Right lobe of liver (tissue), 6 donors: ENCODE measurements at regions not wholly inside any gene's neighbourhood (a gene's known extent, or its start where the extent isn't known, plus 50 kb on each side); places are given as distances from the start of the nearest gene placed in this dataset.

Experiments used
- ATAC-seq, 4 donors: fragments of 200-7000 bp; cut with Tn5 transposase; one replicate each; pipeline ENCODE4 v1.9.1; 2020; ENCODE audit warnings: mild to moderate bottlenecking in 4 of 4, moderate library complexity in 4 of 4
- DNase-seq, 3 donors: peaks; one replicate each; pipeline ENCODE4 v3.0.0-alpha.2; 2020
- H3K27ac ChIP-seq, 3 donors: fragments of 200-600 bp; one replicate each; pipeline ENCODE4 v1.8.0; 2022
- H3K27me3 ChIP-seq, 2 donors: fragments of 200-600 bp; one replicate each; pipeline ENCODE4 v1.8.0; 2022
- H3K36me3 ChIP-seq, 4 donors: fragments of 200-600 bp; sonication (generic) in 1 of 4; one replicate each; pipeline versions ENCODE4 v1.5.1 to v1.8.0; 2017 to 2022; ENCODE audit warnings: control low read depth in 1 of 4
- H3K4me1 ChIP-seq, 4 donors: fragments of 200-600 bp; sonication (generic) in 1 of 4; one replicate each; pipeline versions ENCODE4 v1.5.1 to v1.8.0; 2017 to 2022; ENCODE audit warnings: control low read depth in 1 of 4
- H3K4me3 ChIP-seq, 3 donors: fragments of 200-600 bp; one replicate each; pipeline ENCODE4 v1.8.0; 2022
- H3K9me3 ChIP-seq, 4 donors: fragments of 200-600 bp; sonication (generic) in 1 of 4; one replicate each; pipeline versions ENCODE4 v1.5.1 to v1.8.0; 2017 to 2022; ENCODE audit warnings: control low read depth in 1 of 4
- POLR2A ChIP-seq: fragments of 450-650 bp; IDR thresholded peaks from one replicate; pipeline ENCODE4 v1.6.1; 2017; ENCODE audit warnings: antibody characterized with exemption, mild to moderate bottlenecking
- WGBS: methylation state at CpG from one replicate; pipeline ENCODE4 v1.1.6; 2018; ENCODE audit warnings: low coverage, low lambda C conversion rate; ENCODE audit not compliant: insufficient coverage; ENCODE audit errors: missing lambda C conversion rate; 5-methylcytosine and 5-hydroxymethylcytosine counted together
- intact Hi-C, 2 donors: fragments of 100-400 bp; cut with DNase I; formaldehyde crosslinking; loops; one replicate each; pipeline versions ENCODE4 v1.11.2 to v1.14.1; 2022
- TF ChIP-seq, protein P1 (sequence below), 4 donors: fragments of 200-600 bp in 3 of 4; fragments of 450-650 bp in 1 of 4; IDR thresholded peaks; one replicate each; pipeline versions ENCODE4 v1.5.1 to v1.8.0; 2016 to 2022; ENCODE audit warnings: antibody characterized with exemption in 4 of 4, mild to moderate bottlenecking in 2 of 4
- donor health status: DM: no; HTN: yes; CAD: no.
- donor health status: DM: no; HTN: no; CAD: no.
- donor health status: DM: no; HTN: no; CAD: no.
- donor health status: DM: no; HTN: yes; CAD: no.
- donor health status: DM: no; HTN: yes; CAD: no.

- DNase-seq (no peak), ATAC-seq (no peak)
- no peaks in the 10 kb centered on the region for H3K4me1 ChIP-seq
- no peaks in the 10 kb centered on the region for H3K27me3 ChIP-seq
- H3K27ac ChIP-seq: no peak overlapping the region
- intact Hi-C loops: no loop called here
- H3K4me3 ChIP-seq: no peak overlapping the region
- H3K9me3 ChIP-seq: no peaks in the 10 kb centered on the region
- WGBS: 47% methylated on average over 1 of the region's 1 CpG
- TF ChIP-seq POLR2A: no peak
- TF ChIP-seq, protein P1, sequence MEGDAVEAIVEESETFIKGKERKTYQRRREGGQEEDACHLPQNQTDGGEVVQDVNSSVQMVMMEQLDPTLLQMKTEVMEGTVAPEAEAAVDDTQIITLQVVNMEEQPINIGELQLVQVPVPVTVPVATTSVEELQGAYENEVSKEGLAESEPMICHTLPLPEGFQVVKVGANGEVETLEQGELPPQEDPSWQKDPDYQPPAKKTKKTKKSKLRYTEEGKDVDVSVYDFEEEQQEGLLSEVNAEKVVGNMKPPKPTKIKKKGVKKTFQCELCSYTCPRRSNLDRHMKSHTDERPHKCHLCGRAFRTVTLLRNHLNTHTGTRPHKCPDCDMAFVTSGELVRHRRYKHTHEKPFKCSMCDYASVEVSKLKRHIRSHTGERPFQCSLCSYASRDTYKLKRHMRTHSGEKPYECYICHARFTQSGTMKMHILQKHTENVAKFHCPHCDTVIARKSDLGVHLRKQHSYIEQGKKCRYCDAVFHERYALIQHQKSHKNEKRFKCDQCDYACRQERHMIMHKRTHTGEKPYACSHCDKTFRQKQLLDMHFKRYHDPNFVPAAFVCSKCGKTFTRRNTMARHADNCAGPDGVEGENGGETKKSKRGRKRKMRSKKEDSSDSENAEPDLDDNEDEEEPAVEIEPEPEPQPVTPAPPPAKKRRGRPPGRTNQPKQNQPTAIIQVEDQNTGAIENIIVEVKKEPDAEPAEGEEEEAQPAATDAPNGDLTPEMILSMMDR (IDR thresholded peaks at IDR 0.05): no peak
- H3K36me3 ChIP-seq: no peaks in the 10 kb centered on the region
These were observed 301.3 kb upstream of the SGCD start for GRCh38 chr5:156025656-156026055.

- Histone ChIP-seq H3K27ac (no peak overlapping the region), H3K9me3 (no peaks in the 10 kb centered on the region), H3K4me1 (no peaks in the 10 kb centered on the region), H3K36me3 (no peaks in the 10 kb centered on the region), H3K27me3 (no peaks in the 10 kb centered on the region), H3K4me3 (no peak overlapping the region)
- ATAC-seq (no peak), DNase-seq (no peak)
- TF ChIP-seq, protein P1 (IDR thresholded peaks at IDR 0.05): no peak
- TF ChIP-seq POLR2A: no peak
- WGBS: 40% methylated on average over 1 of the region's 1 CpG
- intact Hi-C loops: no loop called here
These were observed 295.8 kb upstream of the SGCD start for GRCh38 chr5:156031181-156031580.

GRCh38 chr5:156036640-156037039, 290.3 kb upstream of the SGCD start:
- ATAC-seq: no peak
- intact Hi-C loops: no loop called here
- H3K9me3 ChIP-seq: no peaks in the 10 kb centered on the region

GRCh38 chr5:156037151-156037909, 289.6 kb upstream of the SGCD start:
- Histone ChIP-seq H3K27ac (no peak overlapping the region), H3K4me3 (no peak overlapping the region), H3K9me3 (no peaks in the 10 kb centered on the region), H3K27me3 (no peaks in the 10 kb centered on the region), H3K4me1 (no peaks in the 10 kb centered on the region), H3K36me3 (no peaks in the 10 kb centered on the region)
- intact Hi-C loops: no loop called here
- ATAC-seq (no peak), DNase-seq (no peak)
- WGBS: 43% methylated on average over 2 of the region's 2 CpGs
- no peak for TF ChIP-seq POLR2A
- TF ChIP-seq, protein P1 (IDR thresholded peaks at IDR 0.05): no peak

More at GRCh38 chr5:156036640-156037039, 290.3 kb upstream of the SGCD start:
- Histone ChIP-seq H3K27ac (no peak overlapping the region), H3K27me3 (no peaks in the 10 kb centered on the region), H3K4me1 (no peaks in the 10 kb centered on the region), H3K4me3 (no peak overlapping the region), H3K36me3 (no peaks in the 10 kb centered on the region)
- TF ChIP-seq, protein P1 (IDR thresholded peaks at IDR 0.05): no peak
- TF ChIP-seq POLR2A: no peak
- no peak for DNase-seq
